ENCODE measurements at regions not wholly inside any gene's neighbourhood (a gene's known extent, or its start where the extent isn't known, plus 50 kb on each side); places are given as distances from the start of the nearest gene placed in this dataset.

- peaks cover 4% of the 10 kb centered on the region; the same call in 1 of the 2 replicates for H3K36me3 Mint-ChIP-seq (ENCODE audit: low read depth)
- TF ChIP-seq CTCF (IDR thresholded peaks at IDR 0.05) = no peak
- H3K4me3 Mint-ChIP-seq = no peak overlapping the region
- no peak for DNase-seq
- H3K27me3 Mint-ChIP-seq (ENCODE audit: insufficient read depth) = peaks cover 8% of the 10 kb centered on the region
- H3K4me1 Mint-ChIP-seq (ENCODE audit: low read depth) = peaks cover 14% of the 10 kb centered on the region; the same call in 1 of the 2 replicates
- H3K27ac Mint-ChIP-seq = no peak overlapping the region
- H3K9me3 Mint-ChIP-seq = peaks cover 16% of the 10 kb centered on the region
Observed at GRCh38 chr6:2477666-2478065, 232.3 kb upstream of the GMDS start.

DNA sequence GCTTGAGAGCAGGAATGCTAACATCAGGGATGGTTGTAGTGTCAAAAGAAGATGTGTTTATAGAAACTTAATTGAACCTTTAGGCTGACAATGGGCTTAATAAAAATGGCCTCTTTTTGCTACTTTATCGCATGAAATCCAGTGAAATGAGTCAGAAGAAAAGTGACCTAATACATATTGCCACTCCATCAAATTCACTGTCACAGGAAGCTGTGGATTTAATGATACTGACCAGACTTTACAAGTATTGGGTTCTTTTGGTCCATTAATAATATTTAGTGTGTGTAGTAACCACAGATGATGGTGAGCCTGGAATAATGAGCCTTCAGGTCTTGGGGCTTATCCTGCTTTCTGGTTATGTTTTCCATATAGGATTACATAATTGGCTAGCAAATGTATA lies 231.8 kb upstream of the GMDS start:
- Mint-ChIP-seq H3K4me3 (no peak overlapping the region), H3K4me1 (ENCODE audit: low read depth) (peaks cover 14% of the 10 kb centered on the region; the same call in 1 of the 2 replicates), H3K9me3 (peaks cover 12% of the 10 kb centered on the region), H3K36me3 (ENCODE audit: low read depth) (peaks cover 4% of the 10 kb centered on the region; the same call in 1 of the 2 replicates), H3K27me3 (ENCODE audit: insufficient read depth) (peaks cover 12% of the 10 kb centered on the region), H3K27ac (no peak overlapping the region)
- no peak for TF ChIP-seq CTCF (IDR thresholded peaks at IDR 0.05)
- no peak for DNase-seq

GRCh38 chr6:2476376-2476775 lies 231.0 kb upstream of the GMDS start:
- TF ChIP-seq CTCF (IDR thresholded peaks at IDR 0.05) = no peak
- Mint-ChIP-seq H3K9me3 (0 out of 2 replicates have a peak, but pooled peaks cover 3% of the 10 kb centered on the region), H3K27ac (no peak overlapping the region), H3K27me3 (ENCODE audit: insufficient read depth) (peaks cover 15% of the 10 kb centered on the region), H3K4me3 (no peak overlapping the region), H3K4me1 (ENCODE audit: low read depth) (peaks cover 14% of the 10 kb centered on the region; the same call in 1 of the 2 replicates), H3K36me3 (ENCODE audit: low read depth) (peaks cover 4% of the 10 kb centered on the region; the same call in 1 of the 2 replicates)
- no peak for DNase-seq

DNA sequence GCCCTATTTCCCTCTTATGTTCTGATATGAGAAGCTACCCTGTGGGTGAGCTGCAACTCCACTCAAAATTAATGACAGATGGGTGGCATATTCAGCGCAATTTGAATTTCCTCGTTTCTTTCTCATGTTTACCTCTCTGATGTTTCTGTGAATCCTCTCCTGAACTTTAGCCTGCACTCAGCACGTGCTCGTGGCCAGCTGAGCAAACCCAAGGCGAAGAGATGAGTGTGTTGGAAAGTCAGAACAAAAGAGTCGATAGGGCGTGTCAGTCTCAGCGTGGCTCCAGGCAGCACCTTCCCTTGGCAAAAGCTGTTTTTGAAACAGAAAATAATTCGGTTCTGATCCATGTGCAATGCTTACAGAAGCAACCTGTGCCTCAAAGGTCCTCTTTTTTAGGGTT lies 226.1 kb upstream of the GMDS start:
- Mint-ChIP-seq H3K36me3 (ENCODE audit: low read depth) (peaks cover 4% of the 10 kb centered on the region; the same call in 1 of the 2 replicates), H3K4me1 (ENCODE audit: low read depth) (peaks cover 5% of the 10 kb centered on the region; the same call in 1 of the 2 replicates), H3K4me3 (no peak overlapping the region), H3K27me3 (ENCODE audit: insufficient read depth) (peaks cover 22% of the 10 kb centered on the region), H3K9me3 (no peaks in the 10 kb centered on the region; the same call in 1 of the 2 replicates), H3K27ac (no peak overlapping the region)
- DNase-seq = no peak
- no peak for TF ChIP-seq CTCF (IDR thresholded peaks at IDR 0.05)

DNA sequence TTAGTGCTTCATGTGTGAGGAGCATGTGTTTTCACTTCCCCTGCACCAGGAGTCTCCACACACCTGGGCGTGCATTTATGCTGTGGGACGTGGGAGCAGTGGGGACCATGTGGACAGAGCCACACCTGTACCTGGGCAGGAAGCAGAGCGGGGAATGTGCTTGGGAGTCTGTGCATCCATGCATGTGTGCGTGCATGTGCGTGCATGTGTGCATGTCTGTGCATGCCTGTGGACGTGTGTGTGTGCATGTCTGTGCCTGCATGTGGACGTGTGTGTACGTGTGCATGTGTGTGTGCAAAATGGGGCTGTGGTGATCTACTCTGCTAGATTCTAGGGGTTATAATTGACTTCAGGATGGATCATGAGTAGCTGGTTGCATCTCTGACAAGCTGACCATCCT lies 224.0 kb upstream of the GMDS start:
- TF ChIP-seq CTCF (IDR thresholded peaks at IDR 0.05) = no peak
- Mint-ChIP-seq H3K36me3 (ENCODE audit: low read depth) (no peaks in the 10 kb centered on the region), H3K4me1 (ENCODE audit: low read depth) (no peaks in the 10 kb centered on the region), H3K4me3 (no peak overlapping the region), H3K27me3 (ENCODE audit: insufficient read depth) (peaks cover 28% of the 10 kb centered on the region), H3K27ac (no peak overlapping the region), H3K9me3 (no peaks in the 10 kb centered on the region; the same call in 1 of the 2 replicates)
- DNase-seq = no peak

- H3K4me3 Mint-ChIP-seq = no peak overlapping the region
- H3K9me3 Mint-ChIP-seq = no peaks in the 10 kb centered on the region; the same call in 1 of the 2 replicates
- H3K36me3 Mint-ChIP-seq (ENCODE audit: low read depth) = no peaks in the 10 kb centered on the region
- no peak for DNase-seq
- peaks cover 28% of the 10 kb centered on the region for H3K27me3 Mint-ChIP-seq (ENCODE audit: insufficient read depth)
- TF ChIP-seq CTCF (IDR thresholded peaks at IDR 0.05) = no peak
- H3K4me1 Mint-ChIP-seq (ENCODE audit: low read depth) = no peaks in the 10 kb centered on the region
- no peak overlapping the region for H3K27ac Mint-ChIP-seq
Observed at GRCh38 chr6:2468601-2468955, 223.2 kb upstream of the GMDS start.

Data from HFFc6 (cell line).